Left lung (tissue), 4 donors: ENCODE measurements at regions not wholly inside any gene's neighbourhood (a gene's known extent, or its start where the extent isn't known, plus 50 kb on each side); places are given as distances from the start of the nearest gene placed in this dataset.

Experiments used
- ATAC-seq: fragments of 200-7000 bp; cut with Tn5 transposase; one replicate; pipeline ENCODE4 v1.9.1; 2020; ENCODE audit warnings: moderate library complexity
- DNase-seq, 4 donors: peaks; one replicate each; pipeline ENCODE4 v3.0.0-alpha.2; 2013 to 2020
- H3K27ac ChIP-seq, 2 donors: fragments of 200-600 bp; sonication (generic) in 1 of 2; one replicate each; pipeline versions ENCODE4 v1.5.0 to v1.8.0; 2020 to 2021
- H3K27me3 ChIP-seq, 2 donors: fragments of 200-600 bp; sonication (generic) in 1 of 2; one replicate each; pipeline versions ENCODE4 v1.5.0 to v1.8.0; 2020 to 2021
- H3K36me3 ChIP-seq, 2 donors: fragments of 200-600 bp; sonication (generic) in 1 of 2; one replicate each; pipeline versions ENCODE4 v1.5.0 to v1.8.0; 2020 to 2021
- H3K4me1 ChIP-seq, 2 donors: fragments of 200-600 bp; one replicate each; pipeline ENCODE4 v1.8.0; 2021
- H3K4me3 ChIP-seq, 2 donors: fragments of 200-600 bp; sonication (generic) in 1 of 2; one replicate each; pipeline versions ENCODE4 v1.5.0 to v1.8.0; 2020 to 2021; ENCODE audit warnings: mild to moderate bottlenecking in 1 of 2
- H3K9me3 ChIP-seq, 2 donors: fragments of 200-600 bp; sonication (generic) in 1 of 2; one replicate each; pipeline versions ENCODE4 v1.5.0 to v1.8.0; 2020 to 2021
- CTCF ChIP-seq, 2 donors: fragments of 200-600 bp; sonication (generic) in 1 of 2; IDR thresholded peaks; one replicate each; pipeline versions ENCODE4 v1.5.0 to v1.8.0; 2021; ENCODE audit warnings: antibody characterized with exemption in 2 of 2
- intact Hi-C, 2 donors: fragments of 100-400 bp; cut with DNase I; formaldehyde crosslinking; loops; one replicate each; pipeline versions ENCODE4 v1.11.2 to v1.14.2; 2022
- donor health status: DM: no; HTN: yes; CAD: no.
- donor health status: DM: no; HTN: no; CAD: no.

GRCh38 chr3:3315846-3316245 is 136.4 kb upstream of the CRBN start:
- no peak for DNase-seq
- no peaks in the 10 kb centered on the region for H3K27me3 ChIP-seq
- TF ChIP-seq CTCF (IDR thresholded peaks at IDR 0.05): no peak
- H3K4me1 ChIP-seq: no peaks in the 10 kb centered on the region
- intact Hi-C loops: no loop called here
- H3K27ac ChIP-seq: no peak overlapping the region
- H3K4me3 ChIP-seq: no peak overlapping the region
- H3K36me3 ChIP-seq: no peaks in the 10 kb centered on the region
- H3K9me3 ChIP-seq: peaks cover 0 to 8% of the 10 kb centered on the region in 2 donors
- no peak for ATAC-seq

- ATAC-seq (no peak), DNase-seq (no peak)
- H3K9me3 ChIP-seq: no peaks in the 10 kb centered on the region
- H3K27ac ChIP-seq: no peak overlapping the region
- H3K4me3 ChIP-seq: no peak overlapping the region
- no peaks in the 10 kb centered on the region for H3K4me1 ChIP-seq
- no peaks in the 10 kb centered on the region for H3K27me3 ChIP-seq
- H3K36me3 ChIP-seq: no peaks in the 10 kb centered on the region
- TF ChIP-seq CTCF (IDR thresholded peaks at IDR 0.05): no peak
- intact Hi-C loops: no loop called here
Measured at GRCh38 chr3:3309887-3310286, 130.4 kb upstream of the CRBN start.

- intact Hi-C loops: no loop called here
- Histone ChIP-seq H3K27me3 (no peaks in the 10 kb centered on the region), H3K4me1 (no peaks in the 10 kb centered on the region), H3K4me3 (no peak overlapping the region), H3K9me3 (no peaks in the 10 kb centered on the region), H3K36me3 (no peaks in the 10 kb centered on the region), H3K27ac (no peak overlapping the region)
- ATAC-seq: no peak
- no peak for TF ChIP-seq CTCF (IDR thresholded peaks at IDR 0.05)
- DNase-seq: no peak
Measured at GRCh38 chr3:3308809-3309208, 129.3 kb upstream of the CRBN start.

DNA sequence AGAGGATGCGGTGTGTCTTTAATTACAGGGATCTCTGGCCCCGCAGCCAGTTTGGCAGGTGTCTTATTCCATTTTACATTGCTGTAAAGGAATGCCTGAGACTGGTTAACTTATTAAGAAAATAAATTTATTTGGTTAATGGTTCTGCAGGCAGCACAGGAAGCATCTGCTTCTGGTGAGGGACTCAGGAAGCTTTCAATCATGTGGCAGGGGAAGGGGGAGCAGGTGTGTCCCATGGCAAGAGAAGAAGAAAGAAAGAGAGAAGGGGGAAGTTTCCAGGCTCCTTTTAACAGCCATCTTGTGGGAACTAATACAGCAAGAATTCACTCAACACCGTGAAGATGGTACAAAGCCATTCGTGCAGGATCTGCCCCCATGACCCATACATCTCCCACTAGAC is 128.0 kb upstream of the CRBN start:
- H3K27ac ChIP-seq: no peak overlapping the region
- ATAC-seq (no peak), DNase-seq (no peak)
- H3K36me3 ChIP-seq: no peaks in the 10 kb centered on the region
- no peak for TF ChIP-seq CTCF (IDR thresholded peaks at IDR 0.05)
- no peaks in the 10 kb centered on the region for H3K9me3 ChIP-seq
- H3K27me3 ChIP-seq: no peaks in the 10 kb centered on the region
- no peaks in the 10 kb centered on the region for H3K4me1 ChIP-seq
- intact Hi-C loops: no loop called here
- H3K4me3 ChIP-seq: no peak overlapping the region

GRCh38 chr3:3305841-3306240 is 126.3 kb upstream of the CRBN start:
- no peaks in the 10 kb centered on the region for H3K4me1 ChIP-seq
- H3K36me3 ChIP-seq: no peaks in the 10 kb centered on the region
- no peak overlapping the region for H3K27ac ChIP-seq
- TF ChIP-seq CTCF (IDR thresholded peaks at IDR 0.05): no peak
- no peaks in the 10 kb centered on the region for H3K27me3 ChIP-seq
- ATAC-seq (no peak), DNase-seq (no peak)
- H3K4me3 ChIP-seq: no peak overlapping the region
- no peaks in the 10 kb centered on the region for H3K9me3 ChIP-seq
- intact Hi-C loops: no loop called here
